ENCODE measurements at regions not wholly inside any gene's neighbourhood (a gene's known extent, or its start where the extent isn't known, plus 50 kb on each side); places are given as distances from the start of the nearest gene placed in this dataset.

DNA sequence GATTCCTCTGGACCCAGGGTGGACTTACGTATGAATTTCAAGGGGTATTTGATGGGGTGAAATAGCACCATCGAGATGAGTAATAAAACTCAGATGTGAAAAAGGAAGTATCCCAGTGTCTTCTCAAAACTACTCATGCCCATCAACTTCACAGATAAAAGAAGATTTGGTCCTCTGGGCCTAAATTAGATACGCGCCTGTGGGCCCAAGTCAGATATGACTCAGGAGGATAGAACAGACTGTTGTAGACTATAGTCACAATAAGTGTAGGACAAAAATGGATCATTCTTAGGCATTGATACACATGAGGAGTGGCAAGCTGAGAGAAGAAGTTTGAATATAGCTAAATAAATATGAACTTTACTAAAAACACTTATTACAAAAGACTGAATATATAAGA, 2438.8 kb downstream of the PCDH9 start:
- DNase-seq (ENCODE audit: low spot score) (no peak), ATAC-seq (ENCODE audit: low FRiP score) (no peak)
- TF ChIP-seq, protein P1, sequence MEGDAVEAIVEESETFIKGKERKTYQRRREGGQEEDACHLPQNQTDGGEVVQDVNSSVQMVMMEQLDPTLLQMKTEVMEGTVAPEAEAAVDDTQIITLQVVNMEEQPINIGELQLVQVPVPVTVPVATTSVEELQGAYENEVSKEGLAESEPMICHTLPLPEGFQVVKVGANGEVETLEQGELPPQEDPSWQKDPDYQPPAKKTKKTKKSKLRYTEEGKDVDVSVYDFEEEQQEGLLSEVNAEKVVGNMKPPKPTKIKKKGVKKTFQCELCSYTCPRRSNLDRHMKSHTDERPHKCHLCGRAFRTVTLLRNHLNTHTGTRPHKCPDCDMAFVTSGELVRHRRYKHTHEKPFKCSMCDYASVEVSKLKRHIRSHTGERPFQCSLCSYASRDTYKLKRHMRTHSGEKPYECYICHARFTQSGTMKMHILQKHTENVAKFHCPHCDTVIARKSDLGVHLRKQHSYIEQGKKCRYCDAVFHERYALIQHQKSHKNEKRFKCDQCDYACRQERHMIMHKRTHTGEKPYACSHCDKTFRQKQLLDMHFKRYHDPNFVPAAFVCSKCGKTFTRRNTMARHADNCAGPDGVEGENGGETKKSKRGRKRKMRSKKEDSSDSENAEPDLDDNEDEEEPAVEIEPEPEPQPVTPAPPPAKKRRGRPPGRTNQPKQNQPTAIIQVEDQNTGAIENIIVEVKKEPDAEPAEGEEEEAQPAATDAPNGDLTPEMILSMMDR (IDR thresholded peaks at IDR 0.05): no peak

DNA sequence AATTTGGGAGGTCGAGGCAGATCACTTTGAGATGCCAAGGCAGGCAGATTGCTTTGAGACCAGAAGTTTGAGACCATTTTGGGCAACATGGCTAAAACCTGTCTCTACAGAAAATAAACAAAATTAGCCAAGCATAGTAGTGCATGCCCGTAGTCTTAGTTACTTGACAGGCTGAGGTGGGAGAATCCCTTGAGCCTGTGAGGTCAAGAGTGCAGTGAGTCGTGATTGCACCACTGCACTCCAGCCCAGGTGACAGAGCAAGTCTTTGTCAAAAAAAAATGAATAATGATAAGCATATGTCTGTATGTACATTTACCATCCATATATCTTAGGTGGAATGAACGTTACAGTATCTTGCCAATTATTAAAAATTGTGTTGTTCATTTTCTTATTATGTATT, 2447.7 kb downstream of the PCDH9 start:
- ATAC-seq (ENCODE audit: low FRiP score) (no peak), DNase-seq (ENCODE audit: low spot score) (no peak)
- TF ChIP-seq, protein P1 (IDR thresholded peaks at IDR 0.05): no peak

DNA sequence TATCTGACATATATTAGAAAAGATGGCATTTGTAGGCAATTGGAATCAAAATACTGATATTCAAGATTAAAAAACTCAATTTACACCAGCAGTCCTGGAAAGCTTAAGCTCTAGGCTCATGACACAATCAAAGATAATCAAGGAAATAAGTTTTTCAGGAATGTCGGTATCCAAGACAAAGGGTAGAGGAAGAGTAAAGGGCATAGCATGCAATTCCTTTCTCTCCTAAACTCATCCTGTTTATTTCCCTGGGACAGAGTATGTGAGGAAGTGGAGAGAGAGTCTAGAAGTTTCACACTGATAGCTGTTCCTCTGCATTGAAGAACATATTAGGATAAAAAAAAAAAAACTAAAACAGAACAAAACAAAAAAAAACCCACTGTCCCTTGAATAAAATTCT, 2452.1 kb downstream of the PCDH9 start:
- DNase-seq (ENCODE audit: low spot score): no peak
- ATAC-seq (ENCODE audit: low FRiP score): no peak
- TF ChIP-seq, protein P1 (IDR thresholded peaks at IDR 0.05): no peak

DNA sequence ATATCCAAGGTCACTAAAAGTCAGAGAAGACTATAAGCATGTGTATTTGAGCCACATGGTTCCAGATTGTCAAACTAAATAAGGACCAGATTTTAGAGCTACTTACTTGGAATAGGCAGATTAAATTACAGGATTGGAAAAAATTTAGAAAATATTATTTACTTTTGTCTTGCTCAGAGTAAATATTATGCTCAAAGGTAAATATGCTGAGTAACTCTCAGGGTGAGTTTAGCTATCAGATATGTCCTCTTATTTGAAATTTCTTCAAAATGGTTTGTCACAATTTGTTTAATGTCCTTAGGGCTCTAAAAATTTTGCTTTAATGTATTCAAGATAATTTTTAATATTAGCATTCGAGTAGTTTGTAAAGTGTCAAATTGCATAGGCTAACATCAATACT, 2455.2 kb downstream of the PCDH9 start:
- DNase-seq (ENCODE audit: low spot score) (no peak), ATAC-seq (ENCODE audit: low FRiP score) (no peak)
- TF ChIP-seq, protein P1 (IDR thresholded peaks at IDR 0.05): no peak

DNA sequence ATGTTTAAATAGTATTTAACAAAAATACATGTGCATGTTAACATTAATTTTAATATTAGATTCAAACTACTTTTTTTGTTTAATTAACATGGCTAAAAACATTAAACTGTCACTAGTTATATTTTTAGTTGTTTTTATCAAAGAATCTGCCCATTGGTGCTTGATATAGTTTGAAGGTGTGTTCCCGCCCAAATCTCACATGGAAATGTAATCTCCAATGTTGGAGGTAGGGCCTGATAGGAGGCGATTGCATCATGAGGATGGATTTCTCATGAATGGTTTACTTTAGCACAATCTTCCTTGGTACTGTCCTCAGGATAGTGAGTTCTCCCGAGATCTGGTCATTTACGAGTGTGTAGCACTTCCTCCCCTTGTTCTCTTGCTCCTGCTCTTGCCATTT, 2459.4 kb downstream of the PCDH9 start:
- TF ChIP-seq, protein P1 (IDR thresholded peaks at IDR 0.05): no peak
- ATAC-seq (ENCODE audit: low FRiP score): no peak
- DNase-seq (ENCODE audit: low spot score): no peak

DNA sequence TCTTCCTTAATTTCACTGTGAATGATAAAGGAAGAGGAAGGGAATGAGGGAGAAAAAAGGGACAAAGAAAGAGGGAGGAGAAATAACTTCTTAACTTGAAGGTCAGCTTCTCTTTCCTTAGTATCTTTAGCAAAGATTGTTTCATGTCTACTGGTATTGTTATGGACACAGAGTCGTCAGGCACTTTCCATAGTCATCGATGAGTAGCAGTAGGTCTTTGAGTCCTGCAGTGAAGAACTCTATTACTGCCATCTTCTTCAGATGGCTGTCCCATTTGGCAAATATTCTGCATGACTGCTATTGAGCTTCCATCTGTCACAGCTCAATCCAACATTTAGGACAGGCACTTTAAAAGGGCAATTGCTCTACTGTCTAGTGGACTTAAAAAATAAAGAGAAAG, 2463.1 kb downstream of the PCDH9 start:
- ATAC-seq (ENCODE audit: low FRiP score) (no peak), DNase-seq (ENCODE audit: low spot score) (no peak)
- TF ChIP-seq, protein P1 (IDR thresholded peaks at IDR 0.05): no peak

DNA sequence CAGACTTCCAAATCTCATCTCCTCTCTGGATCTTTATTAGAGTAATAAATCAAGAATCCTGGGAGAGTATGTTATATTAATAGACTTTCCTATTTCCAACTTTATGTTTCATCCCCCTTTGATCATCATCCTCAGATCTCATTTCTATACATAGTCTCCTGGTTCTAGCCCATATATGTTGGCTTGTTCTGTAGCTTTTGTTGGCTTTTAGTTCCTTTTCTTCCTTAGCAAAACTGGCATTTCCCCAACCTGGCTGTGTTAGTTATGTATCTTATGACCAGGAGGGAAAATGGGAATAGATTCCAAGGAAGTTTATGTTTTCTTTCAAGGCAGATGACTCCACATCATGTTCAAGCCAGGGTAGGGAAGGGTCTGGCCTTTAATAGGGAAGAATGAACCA, 2464.5 kb downstream of the PCDH9 start:
- DNase-seq (ENCODE audit: low spot score): no peak
- TF ChIP-seq, protein P1 (IDR thresholded peaks at IDR 0.05): no peak
- no peak for ATAC-seq (ENCODE audit: low FRiP score)

Measured in omental fat pad (tissue), 3 donors.